Peyer's patch (tissue), 4 donors: ENCODE measurements at regions not wholly inside any gene's neighbourhood (a gene's known extent, or its start where the extent isn't known, plus 50 kb on each side); places are given as distances from the start of the nearest gene placed in this dataset.

Source experiments
- POLR2A ChIP-seq, 2 donors: fragments of 450-650 bp; IDR thresholded peaks; one replicate each; pipeline ENCODE4 v1.5.1; 2017; ENCODE audit warnings: antibody characterized with exemption in 2 of 2, mild to moderate bottlenecking in 2 of 2, moderate library complexity in 2 of 2
- TF ChIP-seq, protein P1 (sequence below), 6 experiments: fragments of 450-650 bp in 4 of 6; fragments of 200-600 bp in 2 of 6; sonication (generic) in 1 of 6; IDR thresholded peaks; one replicate each; pipeline ENCODE4 v1.5.1; 2017 to 2019; ENCODE audit warnings: antibody characterized with exemption in 6 of 6, mild to moderate bottlenecking in 3 of 6, moderate library complexity in 1 of 6

DNA sequence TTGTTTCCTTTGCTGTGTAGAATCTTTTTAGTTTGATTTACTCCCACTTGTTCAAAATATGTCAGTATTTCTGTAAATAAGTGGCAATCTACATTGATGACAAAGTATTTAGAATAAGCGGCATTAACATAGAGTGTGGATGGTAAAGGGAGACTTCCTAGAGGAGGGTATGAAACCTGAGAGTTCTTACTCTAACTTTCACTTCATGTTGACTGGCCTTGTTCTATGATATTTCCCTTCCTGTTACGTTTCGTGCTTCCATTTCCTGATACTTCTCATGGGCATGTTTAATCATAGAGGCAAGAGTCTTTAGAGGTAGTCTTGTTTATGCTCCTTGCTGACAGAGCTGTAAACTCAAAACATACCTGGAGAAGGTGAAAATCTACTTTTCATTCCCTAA, 408.9 kb downstream of the GLUD2 start:
- TF ChIP-seq, protein P1, sequence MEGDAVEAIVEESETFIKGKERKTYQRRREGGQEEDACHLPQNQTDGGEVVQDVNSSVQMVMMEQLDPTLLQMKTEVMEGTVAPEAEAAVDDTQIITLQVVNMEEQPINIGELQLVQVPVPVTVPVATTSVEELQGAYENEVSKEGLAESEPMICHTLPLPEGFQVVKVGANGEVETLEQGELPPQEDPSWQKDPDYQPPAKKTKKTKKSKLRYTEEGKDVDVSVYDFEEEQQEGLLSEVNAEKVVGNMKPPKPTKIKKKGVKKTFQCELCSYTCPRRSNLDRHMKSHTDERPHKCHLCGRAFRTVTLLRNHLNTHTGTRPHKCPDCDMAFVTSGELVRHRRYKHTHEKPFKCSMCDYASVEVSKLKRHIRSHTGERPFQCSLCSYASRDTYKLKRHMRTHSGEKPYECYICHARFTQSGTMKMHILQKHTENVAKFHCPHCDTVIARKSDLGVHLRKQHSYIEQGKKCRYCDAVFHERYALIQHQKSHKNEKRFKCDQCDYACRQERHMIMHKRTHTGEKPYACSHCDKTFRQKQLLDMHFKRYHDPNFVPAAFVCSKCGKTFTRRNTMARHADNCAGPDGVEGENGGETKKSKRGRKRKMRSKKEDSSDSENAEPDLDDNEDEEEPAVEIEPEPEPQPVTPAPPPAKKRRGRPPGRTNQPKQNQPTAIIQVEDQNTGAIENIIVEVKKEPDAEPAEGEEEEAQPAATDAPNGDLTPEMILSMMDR (IDR thresholded peaks at IDR 0.05): no peak
- TF ChIP-seq POLR2A (IDR thresholded peaks at IDR 0.05): no peak
